ENCODE measurements at regions not wholly inside any gene's neighbourhood (a gene's known extent, or its start where the extent isn't known, plus 50 kb on each side); places are given as distances from the start of the nearest gene placed in this dataset.
"Not testable (repeated sequence)": the region's sequence is repeated elsewhere in the genome, so short reads cannot be mapped to it uniquely, and the experiment has no call there.

DNA sequence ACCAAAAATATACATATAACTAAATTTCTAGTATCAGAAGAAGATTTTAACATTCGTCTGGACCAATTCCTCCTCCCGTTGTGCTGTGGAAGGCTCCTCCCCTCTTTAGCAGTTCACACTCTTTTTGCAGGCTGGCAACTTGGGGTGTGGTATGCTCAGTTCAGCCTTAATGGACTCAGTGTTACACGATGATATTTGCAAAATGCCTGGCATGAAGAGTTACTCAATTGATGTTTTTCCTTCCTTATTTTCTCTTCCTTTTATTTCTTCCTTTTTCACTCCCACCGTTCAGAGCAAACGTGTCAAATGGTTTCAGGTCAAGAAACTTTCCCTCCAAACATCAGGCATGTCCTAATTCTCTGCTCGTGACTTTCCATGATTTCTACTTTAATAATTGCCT is 248.3 kb downstream of the PHF14 start:
- DNase-seq, result no peak

DNA sequence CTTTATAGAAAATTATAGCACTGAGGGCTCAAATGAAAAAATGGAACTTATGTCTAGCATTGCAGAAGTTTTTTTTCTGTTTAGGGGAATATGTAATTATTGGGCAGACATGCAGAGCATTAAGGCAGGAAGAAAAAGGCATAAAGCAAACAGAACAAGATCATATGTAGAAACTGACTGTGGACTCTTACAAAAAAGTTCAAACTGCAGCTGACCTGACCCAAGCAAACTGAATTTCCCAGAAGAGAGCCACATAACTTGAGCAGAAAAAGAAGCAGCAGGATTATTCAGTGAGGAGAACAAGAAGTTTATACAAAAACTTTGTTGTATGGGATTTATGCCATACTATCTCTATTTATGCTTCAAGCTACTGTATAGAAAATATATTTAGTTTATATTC is 250.9 kb downstream of the PHF14 start:
- DNase-seq, result no peak

DNA sequence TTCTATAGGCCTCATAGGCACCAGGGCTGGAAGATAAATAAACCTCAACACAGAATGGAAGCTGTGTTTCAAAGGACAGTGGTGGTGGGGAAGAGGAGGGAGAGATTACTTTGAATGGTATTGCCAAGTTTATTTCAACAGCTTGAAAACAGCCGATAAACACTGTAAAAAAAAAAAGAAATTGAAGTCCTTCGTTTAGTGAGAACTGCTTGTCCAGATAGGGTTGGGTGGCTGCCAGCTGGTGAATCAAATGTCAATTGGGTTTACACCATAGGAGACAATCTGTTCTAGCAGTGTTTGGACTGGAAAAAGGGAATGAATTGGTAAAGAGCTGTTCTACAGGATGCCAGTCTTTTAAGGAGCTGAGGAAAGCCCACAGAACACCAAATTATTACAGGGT is 254.8 kb downstream of the PHF14 start:
- peak; percentile 85 for DNase-seq

DNA sequence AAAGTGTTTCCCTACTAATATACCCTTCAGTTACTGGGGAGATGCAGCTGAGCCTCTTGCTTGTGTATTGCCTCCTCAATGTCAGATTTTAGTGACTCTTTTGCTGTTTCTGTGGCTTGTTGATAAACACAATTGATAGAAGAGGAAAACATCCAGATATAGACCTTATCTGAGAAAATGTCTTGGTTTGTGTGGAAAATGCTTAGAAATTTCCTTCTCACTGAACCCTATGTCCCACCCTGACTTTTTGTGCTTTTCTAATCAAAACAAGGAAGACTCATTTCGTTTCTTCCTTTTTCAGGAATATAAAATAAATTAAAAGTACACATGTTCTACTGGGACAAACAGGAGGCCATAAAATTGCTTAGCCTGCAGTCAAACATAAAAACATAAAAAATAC is 257.5 kb downstream of the PHF14 start:
- no peak for DNase-seq

DNA sequence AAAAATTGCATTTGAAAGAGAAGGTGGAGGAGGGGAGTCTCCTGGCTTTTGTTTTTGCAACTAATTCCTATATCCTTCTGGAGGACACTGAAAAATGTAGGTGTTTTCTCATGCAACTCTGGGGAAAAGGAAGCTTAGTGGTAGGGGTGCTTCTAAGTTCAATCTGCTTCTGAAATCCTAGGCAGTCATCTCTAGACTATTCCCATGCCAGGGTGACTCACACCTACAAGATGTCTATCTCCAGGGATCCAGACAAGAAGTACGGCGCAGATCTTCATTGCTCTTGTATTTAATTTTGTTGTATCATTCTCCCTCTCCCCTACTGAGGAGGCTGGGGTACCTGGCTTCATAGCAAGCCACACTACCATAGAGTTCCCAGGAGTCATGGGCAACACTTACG is 258.8 kb downstream of the PHF14 start:
- DNase-seq, result no peak

DNA sequence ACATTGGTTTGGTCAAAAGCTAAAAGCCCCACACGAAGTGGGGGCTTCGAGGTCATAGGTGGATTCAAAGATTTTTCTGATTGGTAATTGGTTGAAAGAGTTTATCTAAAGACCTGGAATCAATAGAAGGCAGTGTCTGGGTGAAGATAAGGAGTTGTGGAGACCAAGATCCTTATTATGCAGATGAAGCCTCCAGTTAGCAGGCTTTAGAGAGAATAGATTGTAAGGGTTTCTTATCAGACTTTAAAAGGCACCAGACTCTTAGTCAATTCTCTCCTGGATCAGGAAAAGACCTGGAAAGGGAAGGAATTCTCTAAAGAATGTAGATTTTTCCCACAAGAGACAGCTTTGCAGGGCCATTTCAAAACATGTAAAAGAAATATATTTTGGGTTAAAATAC is 260.2 kb downstream of the PHF14 start:
- no peak for DNase-seq

DNA sequence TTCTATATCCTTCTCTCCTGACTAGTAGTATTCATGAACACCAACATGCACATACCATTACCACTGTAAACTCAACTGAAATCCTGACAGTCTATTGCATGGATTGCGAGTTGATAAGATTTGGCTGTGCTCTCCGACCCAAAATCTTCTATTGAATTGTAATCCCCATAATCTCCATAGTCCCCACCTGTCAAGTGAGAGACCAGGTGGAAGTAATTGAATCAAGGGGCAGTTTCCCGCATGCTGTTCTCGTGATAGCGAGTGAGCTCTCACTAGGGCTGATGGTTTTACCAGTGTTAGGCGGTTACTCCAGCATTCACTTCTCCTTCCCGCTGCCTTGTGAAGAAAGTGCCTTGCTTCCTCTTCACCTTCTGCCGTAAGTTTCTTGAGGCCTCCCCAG is 261.8 kb downstream of the PHF14 start:
- DNase-seq, result peak; percentile 29

DNA sequence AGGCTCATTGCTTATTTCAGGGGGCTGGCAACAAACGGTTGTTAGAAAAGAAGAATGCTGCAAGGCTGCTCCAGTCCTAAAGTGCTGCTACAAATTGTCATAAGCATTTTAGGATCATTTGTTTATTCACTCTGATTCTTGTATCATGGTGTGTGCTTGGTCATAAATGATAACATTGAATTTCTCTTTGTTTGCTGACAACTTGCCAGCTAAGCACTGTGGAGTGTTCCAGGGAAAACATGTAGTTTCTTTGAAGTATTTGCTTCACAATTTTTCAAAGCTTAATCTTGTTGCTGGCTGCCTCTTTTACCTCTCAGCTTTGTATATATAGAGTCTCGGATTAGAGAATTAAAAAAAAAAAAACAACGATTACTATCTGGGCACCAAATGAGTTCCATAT is 263.0 kb downstream of the PHF14 start:
- DNase-seq, result peak; percentile 58

DNA sequence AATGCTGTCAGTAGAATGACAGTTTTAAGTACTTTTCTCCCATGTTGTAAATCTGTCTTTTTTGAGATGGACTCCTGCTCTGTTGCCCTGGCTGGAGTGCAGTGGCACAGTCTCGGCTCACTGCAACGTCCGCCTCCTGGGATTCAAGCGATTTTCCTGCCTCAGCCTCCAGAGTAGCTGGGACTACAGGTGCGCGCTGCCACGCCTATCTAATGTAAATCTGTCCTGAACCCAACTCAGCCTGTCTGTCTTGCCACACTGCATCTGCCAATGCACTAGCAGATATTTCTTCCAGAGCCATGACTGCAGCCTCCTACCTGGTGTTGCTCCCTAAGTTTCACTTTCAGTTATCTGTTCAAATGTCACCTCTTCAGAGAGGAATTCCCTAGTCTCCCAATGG is 264.1 kb downstream of the PHF14 start:
- peak; percentile 86 for DNase-seq

DNA sequence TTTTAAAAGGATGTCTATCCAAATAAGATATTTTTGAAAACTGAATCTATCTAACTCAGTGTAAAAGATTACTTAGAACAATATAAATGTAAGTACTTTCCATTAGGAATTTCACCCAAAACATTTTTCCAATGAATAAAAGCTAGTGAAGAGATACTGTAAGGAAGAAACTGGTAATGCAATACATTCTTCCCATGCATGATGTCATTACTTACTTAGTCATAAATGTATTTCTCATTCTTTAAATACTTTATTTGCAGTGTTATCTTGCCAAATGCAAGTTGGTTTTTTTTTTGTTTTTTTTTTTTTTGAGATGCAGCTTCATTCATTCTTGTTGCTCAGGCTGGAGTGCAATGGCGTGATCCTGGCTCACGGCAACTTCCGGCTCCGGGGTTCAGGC is 265.6 kb downstream of the PHF14 start:
- no peak for DNase-seq

DNA sequence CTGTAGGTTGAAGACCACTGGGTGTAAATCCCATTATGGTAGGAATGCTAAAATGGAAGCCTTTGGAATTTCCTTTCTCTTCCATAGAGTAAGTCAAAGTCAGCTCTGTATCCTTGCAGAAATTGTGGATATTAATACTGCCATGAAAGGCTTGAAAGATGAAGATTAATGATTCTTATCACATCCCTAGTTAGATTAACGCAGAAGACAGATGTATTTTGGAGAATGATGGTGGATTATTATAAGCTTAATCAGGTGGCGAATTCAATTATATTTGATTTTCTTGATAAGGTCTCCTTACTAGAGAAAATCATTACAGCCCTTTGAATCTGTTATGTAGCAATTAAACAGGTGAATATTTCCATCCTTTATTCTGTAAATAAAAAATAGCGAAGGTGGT is 270.1 kb downstream of the PHF14 start:
- no peak for DNase-seq

DNA sequence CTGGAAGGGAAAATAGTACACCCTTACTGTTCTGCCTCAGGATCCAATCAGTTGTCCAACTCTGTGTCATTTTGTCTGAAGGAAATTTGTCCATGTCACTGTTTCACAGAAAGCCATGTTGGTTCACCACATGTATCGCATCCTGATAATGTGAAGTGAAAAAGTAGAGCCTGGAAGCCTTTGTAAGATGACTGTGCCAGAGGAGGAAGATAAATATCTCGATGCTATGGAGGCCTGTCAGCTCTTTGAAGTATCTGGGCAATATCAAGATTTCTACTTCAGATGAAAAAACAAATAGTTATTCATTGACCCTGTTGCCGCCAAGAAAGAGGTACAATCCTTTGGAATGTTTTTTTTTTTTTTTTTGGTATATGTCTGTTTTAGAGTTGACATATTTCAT is 270.5 kb downstream of the PHF14 start:
- no peak for DNase-seq

DNA sequence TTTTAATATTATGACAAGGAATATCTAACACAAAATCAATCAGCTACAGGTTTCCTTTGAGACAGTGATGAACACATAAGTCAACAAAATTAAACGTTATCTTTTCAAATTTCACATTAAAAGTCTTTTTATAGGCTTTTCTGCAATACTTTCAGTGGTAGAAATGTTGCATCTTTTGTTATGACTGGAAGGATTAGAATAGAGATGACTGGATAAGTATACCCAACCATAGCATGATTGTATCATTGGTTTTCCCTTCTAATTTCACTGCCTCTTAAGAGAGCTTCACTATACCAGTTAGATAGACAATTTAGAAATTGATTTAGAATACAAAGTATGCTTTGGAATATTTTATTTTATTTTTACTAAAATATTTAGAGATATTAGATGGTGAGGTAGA is 273.9 kb downstream of the PHF14 start:
- DNase-seq, result no peak

DNA sequence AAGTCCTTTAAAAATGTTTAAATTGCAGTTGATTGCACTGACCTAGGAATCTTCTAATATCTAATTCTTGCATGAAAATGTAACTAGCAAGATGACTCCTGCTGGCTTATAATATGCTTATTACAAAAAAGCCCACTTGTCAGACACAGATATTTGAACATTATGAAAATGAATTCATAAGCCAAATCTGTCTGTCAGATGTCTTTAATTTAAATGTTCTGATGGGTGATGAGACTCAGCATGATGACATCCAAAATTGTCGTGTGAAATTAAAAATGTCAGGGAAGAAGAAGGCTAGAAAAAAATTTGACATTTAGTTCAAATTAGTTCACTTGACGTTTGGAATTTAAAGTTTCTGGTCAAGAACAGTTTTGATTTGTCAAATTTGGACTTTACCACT is 277.8 kb downstream of the PHF14 start:
- DNase-seq, result no peak

DNA sequence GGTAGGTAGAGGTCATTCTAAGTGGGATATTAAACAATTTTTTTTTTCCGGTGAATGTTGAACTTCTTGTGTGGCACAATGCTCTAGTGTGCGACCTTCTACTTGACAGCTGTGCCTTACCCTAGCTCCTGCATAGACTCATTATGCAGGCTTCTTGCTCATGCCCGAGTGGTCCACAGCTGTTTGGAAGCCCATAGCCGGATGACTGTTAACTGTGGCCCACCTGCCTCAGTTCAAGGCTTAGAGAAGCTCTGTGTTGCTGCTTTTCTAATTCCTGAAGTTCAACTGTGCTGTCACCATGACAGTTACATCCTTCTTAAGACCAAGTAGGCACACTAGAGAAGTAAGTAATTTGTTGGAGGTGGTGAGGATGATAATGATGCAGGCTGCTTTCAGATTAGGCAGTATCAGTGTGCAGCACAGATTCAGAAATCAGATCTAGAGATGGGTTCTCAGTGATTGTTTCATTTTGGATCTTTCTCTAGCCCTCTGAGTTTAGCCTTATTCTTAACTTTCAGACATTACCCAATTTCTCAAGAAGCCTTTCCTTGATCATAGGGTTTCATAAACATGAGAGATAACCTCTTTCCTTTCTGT is 278.4 kb downstream of the PHF14 start:
- DNase-seq, result no peak

DNA sequence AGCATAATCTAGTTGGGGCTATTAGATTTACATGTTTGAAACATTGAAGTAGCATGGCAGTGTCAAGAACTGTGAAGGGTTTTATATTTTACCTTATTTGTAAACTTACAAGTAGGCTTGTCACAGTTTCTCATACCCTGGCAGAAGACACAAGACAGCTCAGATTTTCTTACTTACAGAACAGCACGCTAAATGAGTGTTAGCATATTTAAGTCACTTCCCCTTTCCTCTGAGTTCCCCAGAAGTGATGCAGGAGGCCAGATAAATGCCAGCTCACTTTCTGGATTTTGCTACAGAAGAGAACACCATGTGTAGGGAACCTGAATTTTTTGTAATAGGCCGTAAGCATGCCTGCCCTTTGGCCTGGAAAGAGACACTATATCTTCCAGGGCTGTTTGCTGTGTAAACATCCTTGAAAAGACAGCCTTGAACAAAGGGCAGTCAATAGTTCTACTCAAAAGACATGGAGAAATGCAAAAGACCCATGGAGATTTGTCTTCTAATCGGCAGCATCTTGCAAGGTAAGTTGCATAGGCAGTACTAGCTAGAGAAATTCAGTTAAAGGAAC is 279.1 kb downstream of the PHF14 start:
- peak; percentile 41 for DNase-seq

DNA sequence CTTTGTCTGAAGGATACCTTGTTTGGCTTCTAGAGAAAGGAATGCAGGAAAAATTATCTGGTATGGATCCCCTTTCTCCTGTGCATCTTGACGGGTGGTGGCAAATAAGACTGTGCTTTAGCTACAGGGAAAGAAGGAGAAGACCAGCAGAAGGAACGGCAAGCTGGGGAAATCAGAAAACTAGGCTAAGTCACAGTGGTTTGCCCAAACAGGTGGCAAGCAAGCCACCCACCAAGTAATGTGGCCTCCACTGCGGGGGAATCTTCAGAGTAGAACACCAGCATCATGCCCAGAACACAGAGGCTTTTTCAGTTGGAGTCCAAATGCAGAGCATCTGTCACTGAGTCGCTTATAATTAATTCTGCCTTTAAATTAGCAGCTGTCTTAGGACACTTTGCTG is 282.8 kb downstream of the PHF14 start:
- DNase-seq, result no peak

DNA sequence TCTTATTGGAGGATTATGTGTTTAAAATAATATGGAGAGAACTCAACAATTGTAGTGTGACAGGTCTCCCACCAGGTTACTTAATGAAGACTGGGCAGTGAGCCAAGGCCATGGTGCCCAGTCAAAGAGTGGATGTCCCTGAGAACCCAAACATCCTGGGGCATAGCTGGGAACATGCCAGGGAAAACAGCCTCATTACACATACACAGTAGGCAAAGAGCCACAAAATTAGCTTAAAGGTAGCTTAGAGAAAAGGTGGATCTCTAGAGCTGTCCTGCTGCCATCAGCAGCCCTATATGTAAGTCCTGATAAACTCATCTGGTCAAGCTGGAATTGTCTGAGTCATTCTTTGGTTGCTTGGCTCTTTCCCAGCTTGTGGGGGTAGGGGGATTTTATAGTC is 287.8 kb downstream of the PHF14 start:
- peak; percentile 99 for DNase-seq

DNA sequence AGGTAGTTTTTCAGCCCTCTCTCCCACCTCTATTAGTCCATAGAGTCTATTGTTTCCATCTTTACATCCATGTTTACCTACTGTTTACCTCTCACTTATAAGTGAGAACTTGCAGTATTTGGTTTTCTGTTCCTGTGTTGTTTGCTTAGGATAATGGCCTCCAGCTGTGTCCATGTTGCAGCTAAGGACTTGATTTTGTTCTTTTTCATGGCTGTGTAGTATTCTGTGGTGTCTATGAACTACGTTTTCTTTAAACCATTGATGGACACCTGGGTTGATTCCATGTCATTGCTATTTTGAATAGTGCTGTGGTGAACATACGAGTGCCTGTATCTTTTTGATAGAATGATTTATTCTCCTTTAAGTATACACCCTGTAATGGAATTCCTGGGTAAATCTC is 292.4 kb downstream of the PHF14 start:
- no peak for DNase-seq

DNA sequence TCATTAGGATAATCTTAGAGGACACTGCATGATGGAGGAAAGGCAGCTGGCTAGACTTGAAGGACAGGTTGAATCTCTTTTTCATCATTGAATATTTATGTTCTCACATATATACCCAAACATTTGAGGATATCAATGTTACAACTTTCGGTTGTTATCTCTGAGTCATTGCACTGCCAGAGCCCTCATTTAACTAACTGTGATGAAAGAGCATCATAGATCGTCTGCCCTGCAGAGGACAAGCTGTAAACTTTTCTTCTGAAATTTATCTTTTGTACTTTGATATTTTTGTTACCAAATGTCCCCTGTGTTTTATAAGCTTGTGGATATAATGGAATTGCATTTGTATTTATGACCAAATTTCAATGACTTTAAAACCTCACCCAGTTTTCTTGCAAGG is 298.7 kb downstream of the PHF14 start:
- no peak for DNase-seq

DNA sequence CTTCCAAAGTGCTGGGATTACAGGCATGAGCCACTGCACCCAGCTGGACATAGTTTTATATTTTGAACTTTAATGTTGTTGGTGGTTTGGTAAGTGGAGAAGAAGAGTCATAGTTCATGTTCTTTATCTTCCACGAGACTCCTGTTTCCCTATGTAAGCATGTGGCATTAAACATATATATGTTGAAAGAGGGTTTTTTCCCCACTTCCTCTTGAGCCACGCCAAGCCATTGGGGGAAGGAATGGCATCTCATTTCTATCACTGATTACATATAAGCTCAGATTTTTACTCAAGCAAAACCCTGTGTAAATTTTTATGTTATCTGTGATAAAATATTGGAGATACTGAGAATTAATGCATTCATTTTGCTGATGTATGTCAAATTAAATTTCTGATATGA is 300.4 kb downstream of the PHF14 start:
- no peak for DNase-seq

DNA sequence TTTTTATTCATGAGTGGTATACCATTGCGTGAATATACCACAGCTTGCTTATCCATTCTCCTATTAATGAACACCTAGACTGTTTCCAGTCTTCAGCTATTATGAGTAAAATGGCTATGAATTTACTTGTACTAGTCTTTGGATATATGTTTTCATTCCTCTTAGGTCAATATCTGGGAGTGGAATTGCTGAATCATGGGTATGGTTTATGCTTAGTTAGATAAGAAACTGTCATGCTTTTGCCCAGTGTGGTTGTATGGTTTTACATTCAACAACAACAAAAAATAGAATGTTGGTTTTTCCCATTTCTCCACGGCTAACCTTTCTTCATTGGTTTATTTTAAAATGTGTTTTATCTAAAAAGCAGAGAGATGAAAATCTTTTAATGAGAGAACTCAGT is 308.3 kb downstream of the PHF14 start:
- DNase-seq, result no peak

DNA sequence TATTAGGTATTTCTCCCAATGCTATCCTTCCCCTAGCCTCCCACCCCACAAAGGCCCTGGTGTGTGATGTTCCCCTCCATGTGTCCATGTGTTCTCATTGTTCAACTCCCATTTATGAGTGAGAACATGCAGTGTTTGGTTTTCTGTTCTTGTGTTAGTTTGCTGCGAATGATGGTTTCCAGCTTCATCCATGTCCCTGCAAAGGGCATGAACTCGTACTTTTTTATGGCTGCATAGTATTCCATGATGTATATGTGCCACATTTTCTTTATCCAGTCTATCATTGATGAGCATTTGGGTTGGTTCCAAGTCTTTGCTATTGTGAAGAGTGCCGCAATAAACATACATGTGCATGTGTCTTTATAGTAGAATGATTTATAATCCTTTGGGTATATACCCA is 309.9 kb downstream of the PHF14 start:
- DNase-seq, result not testable (repeated sequence)

DNA sequence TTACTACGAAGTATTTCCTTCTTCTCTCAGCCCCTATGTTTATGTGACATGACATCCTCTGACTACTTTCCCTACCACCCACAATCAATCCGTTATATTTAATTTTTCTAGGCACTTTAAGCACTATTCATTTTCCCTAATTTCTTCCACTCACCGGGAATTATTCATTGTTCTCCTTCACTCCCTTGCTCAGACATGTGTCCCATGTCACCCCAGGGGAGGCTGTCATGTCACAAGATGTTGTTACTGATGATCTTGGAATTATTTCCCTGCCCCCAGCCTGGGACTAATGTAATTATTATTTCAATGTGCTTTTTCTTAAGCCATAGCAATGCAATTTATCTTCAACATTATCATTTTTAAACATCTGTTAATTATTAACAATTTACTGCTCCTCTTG is 317.2 kb downstream of the PHF14 start:
- DNase-seq, result peak; percentile 39

DNA sequence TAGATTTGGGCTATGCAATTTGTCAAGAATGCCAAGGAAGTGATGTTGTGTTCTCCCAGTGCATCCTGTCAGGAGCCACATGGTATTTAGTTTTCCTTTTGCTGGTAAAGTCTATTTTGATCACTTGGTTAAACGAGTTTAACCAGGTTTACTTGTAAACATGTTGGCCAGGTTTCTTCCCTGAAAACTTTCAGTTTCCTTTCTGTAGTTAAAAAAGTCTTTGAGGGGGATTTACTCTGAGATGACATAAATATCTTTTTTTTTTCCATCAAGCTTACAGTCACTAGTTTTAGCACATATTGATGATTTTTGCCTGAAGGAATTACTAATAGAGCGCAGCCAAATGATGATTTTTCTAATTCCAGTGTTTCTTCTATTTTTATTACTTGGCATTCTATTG is 320.5 kb downstream of the PHF14 start:
- no peak for DNase-seq

DNA sequence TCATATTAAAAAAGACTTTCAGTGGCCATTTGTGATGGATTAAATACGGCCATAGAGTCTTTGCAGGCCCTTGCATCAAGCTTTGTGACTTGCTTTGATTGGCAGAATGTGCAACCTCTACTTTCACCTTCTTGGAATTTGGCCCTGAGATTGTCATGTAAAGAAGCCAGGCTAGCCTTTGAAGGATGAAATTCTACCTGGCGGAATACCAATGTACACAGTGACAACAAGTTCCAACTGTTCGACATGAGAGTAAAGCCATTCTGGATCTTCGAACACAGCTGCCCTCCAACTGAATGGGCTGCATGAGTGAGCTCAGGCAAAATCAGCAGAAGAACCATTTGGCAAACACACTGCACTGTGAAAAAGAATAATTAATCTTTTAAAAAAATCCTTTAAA is 321.3 kb downstream of the PHF14 start:
- peak; percentile 81 for DNase-seq

Data from NCI-H69 (cell line).